GM12872 (cell line): ENCODE measurements at regions not wholly inside any gene's neighbourhood (a gene's known extent, or its start where the extent isn't known, plus 50 kb on each side); places are given as distances from the start of the nearest gene placed in this dataset.

Experiments
- TF ChIP-seq, protein P1 (sequence below): IDR thresholded peaks from 3 replicates; pipeline ENCODE4 v1.5.1; 2011; ENCODE audit warnings: low read depth, mild to moderate bottlenecking, low read length, moderate library complexity; ENCODE audit not compliant: insufficient read depth

DNA sequence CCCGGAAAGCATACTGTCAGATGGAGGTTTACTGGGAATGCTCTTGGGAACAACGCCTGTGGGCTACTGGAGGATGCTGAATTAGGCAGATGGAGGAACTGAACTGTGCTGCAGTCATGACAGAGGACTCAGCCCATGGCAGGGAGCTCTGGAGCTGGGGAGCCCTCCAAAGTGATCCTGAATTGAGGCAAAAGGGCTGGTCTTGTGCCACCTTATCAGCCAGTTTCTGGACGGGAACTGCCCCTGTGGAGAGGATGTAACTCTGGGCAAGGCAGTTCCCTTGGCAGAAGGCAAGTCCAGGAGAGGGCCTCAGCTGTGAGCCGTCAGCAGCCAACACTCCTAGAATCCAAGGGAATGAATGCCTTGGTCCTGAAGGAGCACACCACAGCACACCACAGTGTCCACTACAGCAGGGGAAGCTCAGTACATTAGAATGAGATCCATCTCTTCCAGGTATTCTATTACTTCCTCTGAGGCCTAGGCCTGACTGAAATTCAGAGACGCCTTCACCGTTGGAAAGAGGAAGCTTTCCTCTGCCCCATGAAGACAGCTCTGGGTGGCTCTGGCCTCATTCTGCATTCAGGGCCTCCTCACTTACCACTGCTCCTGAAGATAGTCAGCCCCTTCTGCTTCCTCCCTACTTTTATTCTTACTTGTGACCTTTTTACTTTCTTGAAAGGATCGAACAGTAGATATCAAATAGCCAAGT is 139.6 kb upstream of the GPR26 start:
- TF ChIP-seq, protein P1, sequence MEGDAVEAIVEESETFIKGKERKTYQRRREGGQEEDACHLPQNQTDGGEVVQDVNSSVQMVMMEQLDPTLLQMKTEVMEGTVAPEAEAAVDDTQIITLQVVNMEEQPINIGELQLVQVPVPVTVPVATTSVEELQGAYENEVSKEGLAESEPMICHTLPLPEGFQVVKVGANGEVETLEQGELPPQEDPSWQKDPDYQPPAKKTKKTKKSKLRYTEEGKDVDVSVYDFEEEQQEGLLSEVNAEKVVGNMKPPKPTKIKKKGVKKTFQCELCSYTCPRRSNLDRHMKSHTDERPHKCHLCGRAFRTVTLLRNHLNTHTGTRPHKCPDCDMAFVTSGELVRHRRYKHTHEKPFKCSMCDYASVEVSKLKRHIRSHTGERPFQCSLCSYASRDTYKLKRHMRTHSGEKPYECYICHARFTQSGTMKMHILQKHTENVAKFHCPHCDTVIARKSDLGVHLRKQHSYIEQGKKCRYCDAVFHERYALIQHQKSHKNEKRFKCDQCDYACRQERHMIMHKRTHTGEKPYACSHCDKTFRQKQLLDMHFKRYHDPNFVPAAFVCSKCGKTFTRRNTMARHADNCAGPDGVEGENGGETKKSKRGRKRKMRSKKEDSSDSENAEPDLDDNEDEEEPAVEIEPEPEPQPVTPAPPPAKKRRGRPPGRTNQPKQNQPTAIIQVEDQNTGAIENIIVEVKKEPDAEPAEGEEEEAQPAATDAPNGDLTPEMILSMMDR: no peak

DNA sequence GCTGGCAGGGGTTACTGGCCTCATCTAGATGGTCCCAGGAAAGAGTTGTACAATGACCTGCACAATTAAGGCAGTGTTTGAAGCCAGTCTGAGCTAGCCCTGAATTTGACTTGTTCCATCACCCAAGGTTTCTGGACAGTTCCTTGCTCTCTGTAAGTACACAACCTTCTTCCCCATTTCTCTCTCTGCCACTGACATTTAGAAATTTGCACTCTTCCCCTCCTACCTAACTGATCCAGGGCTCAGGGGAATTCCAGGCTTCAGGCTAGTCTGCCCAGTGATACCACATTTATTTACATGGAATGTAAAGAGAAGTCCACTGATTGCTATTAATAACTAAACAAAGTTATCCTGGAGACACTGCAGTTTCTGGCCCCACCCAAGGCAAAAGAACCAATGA is 139.0 kb upstream of the GPR26 start:
- TF ChIP-seq, protein P1: no peak

DNA sequence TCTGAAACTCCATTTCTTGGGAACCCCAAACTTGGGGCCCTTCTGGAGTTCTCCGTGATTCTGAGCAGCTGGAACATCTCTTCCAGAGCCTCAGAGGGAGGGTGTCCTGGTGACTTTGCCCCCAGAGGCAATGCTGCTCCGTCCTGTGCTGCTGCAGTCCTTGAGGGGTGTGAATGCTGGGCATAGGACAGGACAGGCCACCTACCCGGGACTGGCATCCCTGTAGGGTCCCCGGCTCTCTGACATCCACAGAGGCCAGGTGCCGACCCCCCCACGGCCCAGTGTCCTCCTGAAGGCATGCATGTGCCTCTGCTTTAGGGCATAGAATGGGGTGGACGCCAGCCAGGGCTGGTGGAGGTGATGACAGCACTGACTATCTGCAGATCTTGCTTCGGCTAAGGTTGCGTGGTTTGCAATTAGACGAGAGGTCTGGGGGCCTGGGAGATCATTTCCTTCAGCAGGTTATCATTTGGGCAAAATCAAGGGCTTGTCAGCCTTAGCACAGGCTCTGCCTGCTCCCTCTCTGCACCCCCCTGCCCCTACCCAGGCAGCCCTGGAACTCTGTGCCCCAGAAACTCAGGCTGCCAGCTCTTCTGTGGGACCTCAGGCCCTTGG is 136.9 kb upstream of the GPR26 start:
- TF ChIP-seq, protein P1: no peak

DNA sequence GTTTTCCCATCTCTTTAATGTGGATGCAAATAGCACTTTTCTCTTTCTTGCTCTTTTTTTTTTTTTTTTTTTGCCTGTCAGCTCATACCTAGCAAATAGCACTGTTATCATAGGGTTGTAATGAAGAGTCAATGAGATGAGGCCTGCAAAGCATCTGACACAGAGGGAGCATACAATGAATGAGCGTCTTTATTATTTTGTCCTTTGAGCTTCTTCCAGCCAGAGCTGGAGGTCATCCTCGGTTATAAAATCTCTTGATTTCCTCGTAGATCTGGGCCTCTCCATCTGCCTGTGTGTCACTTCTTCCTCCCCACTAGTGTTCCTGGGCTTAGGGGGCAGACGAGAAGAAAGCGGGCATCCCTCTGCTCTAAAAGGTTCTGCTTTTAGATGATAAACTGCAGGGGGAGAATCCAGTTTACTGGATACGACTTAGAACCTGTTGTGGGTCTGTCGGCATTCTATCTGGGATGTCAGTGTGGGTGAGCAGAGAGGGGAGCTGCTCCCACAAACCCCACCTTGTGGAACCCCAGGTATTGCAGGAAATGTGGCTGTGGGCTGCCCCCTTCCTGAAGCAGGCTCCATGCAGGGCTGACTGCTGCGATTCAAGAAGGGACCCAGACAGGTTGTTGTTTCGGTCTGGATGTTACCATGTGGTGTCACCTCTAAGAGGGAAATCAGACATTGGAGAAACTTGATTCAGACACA is 135.8 kb upstream of the GPR26 start:
- TF ChIP-seq, protein P1: no peak

DNA sequence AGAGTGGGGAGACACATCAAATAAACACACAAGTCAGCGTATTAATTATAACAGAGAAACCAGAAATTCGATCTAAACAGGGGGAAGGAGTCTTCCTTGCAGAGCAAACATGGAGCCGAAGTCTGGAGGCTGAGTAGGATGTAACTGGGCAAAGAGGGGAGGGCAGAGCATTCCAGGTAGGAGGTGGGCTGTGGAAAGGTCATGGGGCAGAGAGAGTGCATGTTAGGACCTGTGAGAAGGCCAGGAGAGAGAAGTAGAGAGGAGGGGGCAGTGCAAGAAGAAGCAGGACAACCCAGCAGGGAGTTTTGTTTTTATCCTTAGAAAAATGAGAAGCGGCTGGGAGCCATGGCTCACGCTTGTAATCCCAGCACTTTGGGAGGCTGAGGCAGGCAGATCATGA is 130.8 kb upstream of the GPR26 start:
- TF ChIP-seq, protein P1: no peak

DNA sequence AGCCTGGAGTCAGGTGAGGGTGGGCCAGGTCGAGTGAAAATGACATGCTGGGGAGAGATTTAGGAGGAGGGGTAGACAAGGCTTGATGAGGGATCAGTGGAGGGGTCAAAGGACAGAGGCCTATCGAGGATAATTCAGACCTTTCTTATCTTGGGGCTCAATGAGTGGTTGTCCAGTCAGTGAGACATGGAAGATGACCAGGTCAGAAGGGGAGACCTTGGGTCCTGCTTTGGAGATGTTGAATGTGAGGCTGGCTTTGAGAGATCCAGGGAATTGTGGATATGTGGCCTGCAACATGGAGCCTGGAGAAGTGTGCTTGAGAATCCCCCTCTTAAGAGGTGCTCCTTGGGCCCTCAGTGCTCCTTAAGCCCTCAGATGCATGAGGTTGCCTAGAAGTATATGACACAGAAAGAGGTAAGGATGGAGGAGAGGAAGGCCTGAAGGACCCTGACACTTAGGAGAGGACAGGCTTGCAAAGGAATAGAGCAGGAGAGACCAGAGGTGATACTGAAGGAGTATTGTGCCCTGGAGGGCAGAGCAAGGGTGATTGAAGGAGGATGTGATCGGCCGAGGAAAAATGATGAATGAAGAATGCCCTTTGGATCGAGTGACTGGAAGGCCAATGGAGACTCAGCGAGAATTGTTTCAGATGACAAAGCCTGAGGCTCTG is 129.8 kb upstream of the GPR26 start:
- TF ChIP-seq, protein P1: no peak
